Hepatocyte (in vitro differentiated cells): ENCODE measurements at regions not wholly inside any gene's neighbourhood (a gene's known extent, or its start where the extent isn't known, plus 50 kb on each side); places are given as distances from the start of the nearest gene placed in this dataset.

Experiments used
- EZH2 ChIP-seq: fragments of 200-600 bp; sonication (generic); IDR thresholded peaks from 2 replicates; pipeline ENCODE4 v1.6.1; 2016; ENCODE audit warnings: antibody characterized with exemption, mild to moderate bottlenecking, borderline replicate concordance
- EZH2phosphoT487 ChIP-seq: fragments of 200-600 bp; sonication (generic); IDR thresholded peaks from one replicate; pipeline ENCODE4 v1.6.1; 2018; ENCODE audit warnings: antibody characterized with exemption, mild to moderate bottlenecking, low read depth, moderate library complexity; ENCODE audit not compliant: unreplicated experiment, severe bottlenecking
- TF ChIP-seq, protein P1 (sequence below): fragments of 200-600 bp; sonication (generic); IDR thresholded peaks from 2 replicates; pipeline ENCODE4 v1.5.1; 2016; ENCODE audit warnings: antibody characterized with exemption, mild to moderate bottlenecking; ENCODE audit not compliant: poor library complexity

DNA sequence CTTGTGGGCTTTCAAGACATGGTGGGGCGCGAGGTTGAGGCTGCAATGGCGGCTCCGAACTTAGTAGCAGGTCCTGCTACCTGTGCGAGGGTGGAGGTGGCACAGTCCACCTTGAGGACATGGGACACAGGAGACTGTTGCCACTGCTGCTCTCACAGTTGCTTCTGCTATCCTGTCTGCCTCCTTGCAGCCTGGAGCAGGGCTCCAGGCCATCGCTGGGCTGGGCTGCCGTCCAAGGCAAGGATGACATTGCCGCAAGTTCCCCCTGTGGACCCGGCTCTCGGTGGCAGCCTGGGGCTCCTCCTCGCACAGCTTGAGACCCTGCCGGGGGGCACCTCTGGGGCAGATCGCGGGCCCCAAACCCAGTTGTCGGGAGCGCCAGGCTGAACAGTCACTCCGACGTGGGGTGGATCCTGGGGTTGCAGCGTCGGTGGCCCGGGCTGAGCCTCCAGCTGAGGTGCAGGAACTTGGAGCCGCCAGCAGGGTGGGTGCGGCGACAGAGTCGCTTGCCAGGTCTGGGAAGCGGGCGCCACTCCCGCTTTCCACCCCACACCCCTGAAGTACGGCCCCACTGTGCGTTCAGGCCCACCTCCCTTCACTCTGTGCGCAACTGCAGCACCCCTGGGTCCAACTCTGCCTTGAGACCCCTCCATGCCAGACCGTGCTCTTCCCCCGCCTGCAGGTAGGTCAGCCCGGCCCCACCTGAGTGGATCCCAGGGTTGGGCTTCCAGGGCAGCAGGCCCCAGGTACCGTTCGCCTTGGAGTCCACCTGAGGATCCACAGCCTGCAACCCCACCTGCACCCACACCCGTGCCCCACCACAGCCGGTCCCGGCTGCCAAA is 192.7 kb upstream of the NUDT6 start:
- TF ChIP-seq, protein P1, sequence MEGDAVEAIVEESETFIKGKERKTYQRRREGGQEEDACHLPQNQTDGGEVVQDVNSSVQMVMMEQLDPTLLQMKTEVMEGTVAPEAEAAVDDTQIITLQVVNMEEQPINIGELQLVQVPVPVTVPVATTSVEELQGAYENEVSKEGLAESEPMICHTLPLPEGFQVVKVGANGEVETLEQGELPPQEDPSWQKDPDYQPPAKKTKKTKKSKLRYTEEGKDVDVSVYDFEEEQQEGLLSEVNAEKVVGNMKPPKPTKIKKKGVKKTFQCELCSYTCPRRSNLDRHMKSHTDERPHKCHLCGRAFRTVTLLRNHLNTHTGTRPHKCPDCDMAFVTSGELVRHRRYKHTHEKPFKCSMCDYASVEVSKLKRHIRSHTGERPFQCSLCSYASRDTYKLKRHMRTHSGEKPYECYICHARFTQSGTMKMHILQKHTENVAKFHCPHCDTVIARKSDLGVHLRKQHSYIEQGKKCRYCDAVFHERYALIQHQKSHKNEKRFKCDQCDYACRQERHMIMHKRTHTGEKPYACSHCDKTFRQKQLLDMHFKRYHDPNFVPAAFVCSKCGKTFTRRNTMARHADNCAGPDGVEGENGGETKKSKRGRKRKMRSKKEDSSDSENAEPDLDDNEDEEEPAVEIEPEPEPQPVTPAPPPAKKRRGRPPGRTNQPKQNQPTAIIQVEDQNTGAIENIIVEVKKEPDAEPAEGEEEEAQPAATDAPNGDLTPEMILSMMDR, result no peak
- TF ChIP-seq EZH2 (no peak), EZH2phosphoT487 (no peak)
